ENCODE measurements at regions not wholly inside any gene's neighbourhood (a gene's known extent, or its start where the extent isn't known, plus 50 kb on each side); places are given as distances from the start of the nearest gene placed in this dataset.

- TF ChIP-seq CTCF (IDR thresholded peaks at IDR 0.05; ENCODE audit: low read length) = no peak
- no peak for TF ChIP-seq EZH2 (IDR thresholded peaks at IDR 0.05; ENCODE audit: borderline replicate concordance, low read length)
Observed at GRCh38 chr14:50045837-50046236, 70.5 kb downstream of the VCPKMT start.
